ENCODE measurements at regions not wholly inside any gene's neighbourhood (a gene's known extent, or its start where the extent isn't known, plus 50 kb on each side); places are given as distances from the start of the nearest gene placed in this dataset.

- DNase-seq, result no peak
Observed at GRCh38 chr3:40705663-40706062, 180.9 kb downstream of the ZNF621 start.

GRCh38 chr3:40713306-40713705 lies 188.5 kb downstream of the ZNF621 start:
- no peak for DNase-seq

GRCh38 chr3:40713795-40714194 lies 189.0 kb downstream of the ZNF621 start:
- DNase-seq, result no peak

DNA sequence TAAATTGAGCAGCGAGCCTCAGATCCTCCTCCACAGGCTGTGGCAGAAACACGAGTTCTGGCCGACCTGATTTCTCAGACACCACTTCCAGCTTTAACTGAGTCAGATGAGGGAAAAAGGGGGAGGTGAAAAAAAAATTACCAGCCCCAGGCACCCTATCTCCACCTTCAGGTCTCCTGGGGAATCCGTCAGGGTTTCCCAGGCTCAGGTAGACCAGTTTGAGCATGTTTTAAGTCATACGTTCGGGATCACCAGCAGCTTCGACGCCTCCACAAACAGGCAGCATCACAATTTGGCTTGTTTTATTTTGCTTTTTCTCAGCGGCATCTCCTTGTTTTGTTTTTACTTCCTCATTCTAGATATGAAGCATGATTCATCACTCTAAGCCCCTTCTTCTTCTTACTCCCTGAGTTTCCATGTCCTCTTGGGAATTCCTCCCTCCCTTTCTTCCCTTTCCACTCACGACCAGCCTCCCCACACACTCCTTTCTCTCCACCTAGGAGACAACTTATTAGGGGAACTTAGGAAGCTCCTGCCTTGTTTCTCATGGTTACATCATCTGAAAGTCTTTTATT lies 190.1 kb downstream of the ZNF621 start:
- no peak for DNase-seq

DNA sequence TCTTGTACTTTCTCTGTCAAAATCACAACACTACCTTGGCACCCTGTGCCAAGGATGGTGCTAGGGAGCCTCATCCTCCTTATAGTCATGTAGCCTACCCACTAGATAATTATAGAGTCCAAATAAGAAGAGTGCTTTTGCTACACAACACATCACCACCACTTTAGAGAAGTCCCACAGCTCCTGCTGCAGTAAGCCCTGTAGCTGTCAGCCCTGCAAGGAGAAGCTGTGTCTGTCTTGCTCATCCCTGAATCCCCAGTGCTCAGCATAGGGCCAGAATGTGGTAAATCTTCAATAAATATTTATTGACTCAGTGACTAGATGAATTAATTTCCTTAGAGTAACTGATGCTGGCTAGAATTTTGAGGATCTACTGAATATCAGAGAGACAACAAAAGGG lies 190.8 kb downstream of the ZNF621 start:
- no peak for DNase-seq

GRCh38 chr3:40717471-40717870 lies 192.7 kb downstream of the ZNF621 start:
- DNase-seq, result no peak

DNA sequence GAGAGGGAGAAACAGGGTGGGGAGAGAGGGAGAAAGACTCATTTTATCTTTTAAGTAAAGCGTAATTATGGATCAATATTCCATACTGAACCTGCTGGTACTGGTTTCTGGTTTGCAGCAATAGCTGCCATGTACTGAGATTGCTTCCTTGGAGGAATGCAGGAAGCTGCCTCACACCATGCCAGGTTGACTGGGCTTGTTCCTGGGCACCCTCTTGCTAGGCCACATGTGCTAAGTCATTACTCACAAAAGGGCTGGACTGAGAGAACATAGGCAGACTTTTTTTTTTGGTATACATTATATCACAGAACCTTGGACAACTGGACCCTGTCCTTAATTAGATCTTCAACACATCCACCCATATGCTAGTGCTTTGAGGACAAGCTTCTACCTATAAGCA lies 193.4 kb downstream of the ZNF621 start:
- no peak for DNase-seq

GRCh38 chr3:40718681-40719080 lies 193.9 kb downstream of the ZNF621 start:
- no peak for DNase-seq

DNA sequence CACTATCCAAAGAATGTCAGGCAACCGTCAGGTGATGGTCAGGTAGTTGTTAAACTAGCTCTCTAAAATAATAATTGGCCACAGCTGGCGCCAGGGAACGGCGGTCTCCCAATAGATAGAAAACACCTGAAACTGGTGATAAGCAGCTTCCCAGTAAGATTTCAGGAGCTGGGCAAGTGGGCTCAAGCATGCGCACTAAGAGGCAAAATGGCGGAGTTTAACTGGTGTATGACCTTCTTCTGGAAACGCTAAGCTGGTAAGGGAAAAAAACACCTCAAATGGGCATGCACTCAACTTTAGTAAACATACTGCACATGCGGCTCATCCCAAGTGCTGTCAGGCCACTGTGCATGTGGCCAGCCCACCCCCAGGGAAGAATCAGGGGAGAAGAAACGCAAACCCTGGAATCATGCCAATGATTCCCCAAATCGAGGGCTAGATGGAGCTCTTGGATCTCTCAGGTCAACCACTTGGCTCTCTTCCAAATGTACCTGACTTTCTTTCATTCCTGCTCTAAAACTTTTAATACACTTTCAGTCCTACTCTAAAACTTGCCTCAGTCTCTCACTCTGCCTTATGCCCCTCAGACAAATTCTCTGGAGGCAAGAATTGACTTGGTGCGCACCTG lies 195.0 kb downstream of the ZNF621 start:
- no peak for DNase-seq

DNA sequence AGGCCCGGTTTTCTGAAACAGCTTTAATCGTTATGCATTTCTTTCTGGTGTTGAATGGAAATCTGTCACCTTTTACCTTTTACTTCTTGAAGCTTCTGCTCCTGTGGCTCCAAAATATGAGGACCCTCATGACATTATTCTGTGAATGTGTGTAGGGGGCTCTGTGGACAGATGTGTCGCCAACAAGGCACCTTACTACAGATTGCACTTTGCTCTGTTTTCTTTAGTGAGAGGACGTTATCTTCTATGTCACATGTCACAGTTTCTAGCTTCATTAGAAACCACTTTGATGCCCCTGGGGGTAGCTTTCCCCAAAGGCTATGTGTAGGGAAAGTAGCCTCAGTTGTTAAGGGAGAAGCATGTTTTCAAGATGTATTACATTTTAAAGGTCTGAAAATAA lies 195.6 kb downstream of the ZNF621 start:
- DNase-seq, result no peak

GRCh38 chr3:40720863-40721262 lies 196.1 kb downstream of the ZNF621 start:
- DNase-seq, result no peak

DNA sequence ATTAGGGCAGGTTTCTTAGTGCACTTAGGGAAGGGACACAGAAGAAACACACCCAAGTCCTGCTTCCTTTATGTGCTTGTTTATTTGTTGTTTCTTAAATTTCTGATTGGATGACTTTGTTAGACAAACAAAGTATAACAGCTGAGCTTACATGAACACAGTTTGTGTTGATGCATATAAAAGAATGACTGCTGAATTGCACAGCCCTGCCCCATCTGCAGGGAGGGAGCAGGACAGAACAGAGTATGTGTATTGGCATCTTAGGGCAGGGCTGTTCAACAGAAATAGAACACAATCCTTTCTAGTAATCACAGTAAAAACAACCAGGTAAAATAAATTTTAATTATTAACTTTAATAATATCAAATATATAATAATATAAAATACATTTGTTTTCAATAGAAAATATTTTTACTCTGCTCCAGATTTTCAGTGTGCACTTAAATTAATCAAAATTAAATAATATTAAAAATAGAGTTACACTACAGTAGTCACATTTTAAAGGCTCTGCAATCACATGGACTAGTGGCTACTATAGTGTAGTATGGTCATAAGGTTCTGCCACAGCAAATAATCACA lies 198.4 kb downstream of the ZNF621 start:
- DNase-seq, result no peak

DNA sequence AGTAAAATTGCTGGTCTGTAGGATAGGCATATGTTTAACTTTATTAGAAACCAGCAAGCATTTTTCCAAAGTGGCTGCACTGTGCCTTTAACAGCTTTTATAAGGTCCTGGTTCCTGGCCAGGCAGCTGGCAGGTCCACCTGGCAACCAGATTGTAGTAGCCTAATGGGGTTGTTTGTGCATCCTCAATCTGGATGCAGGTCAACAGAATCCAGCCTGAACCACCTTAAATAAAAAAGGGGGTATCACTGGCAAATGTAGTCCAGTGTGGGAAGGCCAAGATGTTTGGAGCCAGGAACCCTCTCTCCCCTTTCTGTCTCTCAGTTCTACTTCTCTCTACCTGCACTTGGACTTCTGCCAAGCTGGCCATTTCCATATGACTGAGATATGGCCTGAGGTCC lies 200.3 kb downstream of the ZNF621 start:
- DNase-seq, result no peak

DNA sequence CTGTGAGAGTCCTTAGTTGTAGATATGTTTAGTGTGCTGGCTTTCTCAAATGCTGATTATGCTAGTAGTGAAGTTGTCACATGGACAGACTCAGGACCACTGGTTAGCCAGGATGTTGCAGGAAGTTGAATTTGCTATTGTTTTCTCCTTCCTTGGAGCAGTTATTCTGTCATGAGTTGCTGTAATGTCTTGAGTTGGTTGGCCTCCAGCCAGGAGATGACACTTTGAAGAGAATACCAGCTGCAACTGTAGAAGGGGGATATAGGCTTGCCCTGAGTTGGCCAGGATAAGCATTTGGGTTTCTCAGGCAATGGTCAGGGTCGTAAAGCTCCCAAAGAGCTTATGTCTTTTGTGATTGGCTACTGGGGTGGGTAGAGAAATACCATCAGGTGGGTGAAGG lies 206.7 kb downstream of the ZNF621 start:
- DNase-seq, result no peak

GRCh38 chr3:40736943-40737342 lies 212.2 kb downstream of the ZNF621 start:
- no peak for DNase-seq

DNA sequence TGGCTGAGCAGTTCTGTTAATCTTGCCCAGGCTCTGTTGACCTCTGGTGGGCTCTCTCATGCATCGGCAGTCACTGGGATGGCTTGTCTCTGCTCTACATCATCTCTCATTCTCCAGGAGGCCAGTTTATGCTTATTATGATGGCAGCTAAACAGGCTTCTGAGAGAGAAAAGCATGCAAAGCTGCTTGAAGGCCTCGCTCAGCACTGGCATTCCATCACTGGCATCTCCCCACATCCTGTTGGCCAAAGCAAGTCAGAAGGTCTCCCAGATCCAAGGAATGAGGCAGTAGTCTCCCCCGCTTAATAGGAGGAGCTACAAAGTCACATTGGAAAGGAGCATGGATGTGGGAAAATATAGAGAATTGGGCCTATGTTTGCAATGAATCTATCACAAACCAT lies 212.6 kb downstream of the ZNF621 start:
- no peak for DNase-seq

DNA sequence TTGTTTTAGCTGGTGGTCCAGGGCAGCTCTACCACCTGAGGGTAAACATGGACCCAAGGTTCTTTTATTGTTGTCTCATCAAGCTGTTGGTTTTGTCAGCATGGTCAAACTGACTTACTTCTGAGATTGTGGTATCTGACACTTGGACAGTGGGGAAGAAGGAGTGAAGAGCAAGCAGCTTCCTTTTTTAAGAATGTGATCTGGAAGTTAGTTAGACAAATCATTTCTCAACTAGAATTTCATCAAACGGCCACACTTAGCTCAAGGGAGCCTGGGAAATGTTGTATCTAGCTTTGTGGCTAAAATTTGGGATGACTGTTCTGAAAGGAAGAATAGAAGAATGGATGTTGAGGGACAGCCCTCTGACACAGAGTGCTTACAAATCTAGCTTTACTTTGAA lies 215.2 kb downstream of the ZNF621 start:
- DNase-seq, result no peak

DNA sequence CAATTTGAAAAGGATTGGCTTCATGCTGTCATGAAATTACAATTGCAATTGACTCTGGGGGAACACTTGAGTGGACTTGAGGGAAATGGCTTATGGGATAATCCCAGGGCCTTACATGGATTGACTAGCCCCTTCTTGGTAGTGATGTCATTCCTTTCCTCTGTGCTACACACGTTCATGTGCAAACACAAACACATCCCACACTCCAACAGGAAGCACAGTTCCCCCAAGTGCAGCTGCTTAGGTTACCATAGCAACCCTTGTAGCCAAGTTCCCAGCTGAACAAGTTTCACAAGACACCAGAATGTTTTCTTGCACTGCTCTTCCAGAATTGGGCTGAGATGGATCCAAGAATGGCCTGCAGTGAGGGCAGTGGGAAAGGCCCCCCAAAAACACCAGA lies 217.0 kb downstream of the ZNF621 start:
- DNase-seq, result no peak

- DNase-seq, result no peak
Observed at GRCh38 chr3:40745381-40746106, 220.8 kb downstream of the ZNF621 start.

DNA sequence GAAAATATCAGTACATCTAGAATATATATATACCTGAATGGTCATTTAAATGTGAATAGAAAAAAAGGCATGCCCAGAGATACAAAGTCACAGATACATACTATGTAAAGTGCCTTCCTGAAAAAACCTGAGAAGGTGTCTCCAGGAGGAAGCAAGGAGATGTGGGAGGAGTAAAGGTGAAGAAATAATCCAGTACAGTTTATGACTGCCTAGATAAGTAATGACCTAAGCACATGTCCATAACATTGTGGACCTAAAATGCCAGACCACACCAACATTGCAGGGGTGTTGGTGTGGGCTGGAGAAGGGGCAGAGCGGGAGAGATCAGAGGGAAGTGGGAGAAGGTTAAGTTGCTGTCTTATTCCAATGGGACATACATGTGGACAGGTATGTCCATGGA lies 226.9 kb downstream of the ZNF621 start:
- no peak for DNase-seq

GRCh38 chr3:40752492-40752891 lies 227.7 kb downstream of the ZNF621 start:
- no peak for DNase-seq

- DNase-seq, result no peak
Observed at GRCh38 chr3:40753291-40753770, 228.6 kb downstream of the ZNF621 start.

- DNase-seq, result no peak
Observed at GRCh38 chr3:40753951-40754350, 229.2 kb downstream of the ZNF621 start.

DNA sequence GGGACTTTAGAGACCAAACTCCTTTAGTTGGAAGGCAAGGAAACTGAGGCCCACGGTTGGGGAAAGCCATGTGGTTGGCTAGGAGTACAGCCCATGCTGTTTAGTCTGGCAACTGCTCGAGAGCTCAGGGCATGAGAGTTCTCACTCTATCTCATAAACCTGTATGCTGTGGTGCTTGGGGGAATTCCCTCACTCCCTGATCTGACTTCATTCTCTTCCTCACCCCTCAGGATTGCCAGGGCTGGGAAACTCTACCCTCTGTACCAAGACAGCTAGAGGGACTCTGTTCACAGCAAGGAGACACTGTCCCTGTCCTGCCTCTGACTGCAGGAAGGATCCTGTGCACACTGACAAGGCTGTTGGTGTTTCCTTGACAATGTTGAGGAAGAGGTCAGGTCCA lies 230.2 kb downstream of the ZNF621 start:
- DNase-seq, result no peak

Data from stimulated activated CD4-positive, alpha-beta T cell treated with anti-CD3 and anti-CD28 coated beads, Interleukin-15, amount 100 ng/mL, for 24 hours (primary cell).